K562 (cell line): ENCODE measurements at regions not wholly inside any gene's neighbourhood (a gene's known extent, or its start where the extent isn't known, plus 50 kb on each side); places are given as distances from the start of the nearest gene placed in this dataset.

ENCODE experiments used
- ATAC-seq: fragments of 200-7000 bp; cut with Tn5 transposase; 3 replicates; pipeline ENCODE4 v1.9.1; 2020; ENCODE audit warnings: moderate library complexity
- BruUV-seq: library from RNA; stranded (reverse); fragments of 400-500 nt; replicated peaks from 2 replicates; lab custom pipeline; 2021; lab: Mats Ljungman, UMichigan
- CTCF ChIA-PET: fragments of 300-600 bp; formaldehyde crosslinking; extraction: SDS; loops from one replicate; lab custom pipeline; 2021; ENCODE audit warnings: low intra/inter-chr PET ratio; lab: Yijun Ruan, JAX
- POLR2A ChIA-PET: fragments of 300-600, 350-650 bp; sonication (Branson Sonifier 250); formaldehyde crosslinking; extraction: SDS; loops from one replicate; lab custom pipeline; 2021; ENCODE audit warnings: antibody characterized with exemption, inconsistent platforms; lab: Yijun Ruan, JAX
- DNase-seq, 4 experiments: peaks; one replicate each; pipeline versions ENCODE4 v3.0.0 to v3.0.0-alpha.2; 2011 to 2018; ENCODE audit warnings: low spot score in 3 of 4, mixed read lengths in 3 of 4; ENCODE audit errors: extremely low read depth in 1 of 4
- FAIRE-seq: peaks from 2 replicates; lab custom pipeline; 2011; peaks lifted over from hg19 to GRCh38; lab: Jason Lieb, UNC
- H2AFZ ChIP-seq: 2 replicates; pipeline ENCODE4 v1.6.0; 2011; ENCODE audit warnings: low read depth, low read length, control low read depth, inconsistent platforms
- H3K27ac ChIP-seq: fragments of 200-600 bp; 3 replicates; pipeline ENCODE4 v1.8.0; 2011; ENCODE audit warnings: low read depth, mild to moderate bottlenecking, control low read depth, inconsistent platforms, low read length, moderate library complexity, mixed read lengths; ENCODE audit errors: extremely low read depth
- H3K27me3 ChIP-seq, 2 experiments: fragments of 300-600 bp in 1 of 2; 2 replicates in 1 of 2; 3 replicates in 1 of 2; pipeline versions ENCODE4 v1.6.0 to v1.8.0; 2011; ENCODE audit warnings: inconsistent platforms in 2 of 2, low read length in 2 of 2, mild to moderate bottlenecking in 1 of 2, mixed read lengths in 1 of 2, moderate library complexity in 1 of 2; ENCODE audit not compliant: control insufficient read depth in 2 of 2, insufficient read depth in 2 of 2
- H3K36me3 ChIP-seq: fragments of 300-600 bp; 3 replicates; pipeline ENCODE4 v1.8.0; 2011; ENCODE audit warnings: mild to moderate bottlenecking, low read length, inconsistent platforms; ENCODE audit not compliant: control insufficient read depth, insufficient read depth
- H3K4me1 ChIP-seq, 2 experiments: fragments of 200-600 bp in 1 of 2; replicated peaks in 1 of 2; 2 replicates in 1 of 2; 3 replicates in 1 of 2; pipeline versions ENCODE4 v1.5.1 to v1.8.0; 2011; ENCODE audit warnings: inconsistent platforms in 2 of 2, low read length in 2 of 2, mild to moderate bottlenecking in 1 of 2, mixed read lengths in 1 of 2, moderate library complexity in 1 of 2; ENCODE audit not compliant: control insufficient read depth in 2 of 2, insufficient read depth in 2 of 2
- H3K4me2 ChIP-seq: 2 replicates; pipeline ENCODE4 v1.6.1; 2011; ENCODE audit warnings: low read length, control low read depth, inconsistent platforms, mixed read lengths; ENCODE audit not compliant: insufficient read depth
- H3K4me3 ChIP-seq: fragments of 200-600 bp; sonication (generic), shearing (Covaris generic); 2 replicates; pipeline ENCODE4 v1.5.1; 2016; ENCODE audit warnings: control low read depth, inconsistent platforms
- H3K79me2 ChIP-seq: fragments of 200-600 bp; 3 replicates; pipeline ENCODE4 v1.8.0; 2011; ENCODE audit warnings: low read length, inconsistent platforms; ENCODE audit not compliant: control insufficient read depth, insufficient read depth
- H3K9ac ChIP-seq, 2 experiments: 2 replicates each; pipeline versions ENCODE4 v1.6.0 to v1.6.1; 2011; ENCODE audit warnings: low read depth in 2 of 2, low read length in 2 of 2, control low read depth in 1 of 2, inconsistent platforms in 1 of 2, mild to moderate bottlenecking in 1 of 2, mixed read lengths in 1 of 2; ENCODE audit not compliant: insufficient read depth in 1 of 2
- H3K9me1 ChIP-seq: one replicate; pipeline ENCODE4 v1.6.0; 2011; ENCODE audit warnings: inconsistent platforms, mild to moderate bottlenecking, low read length, moderate library complexity; ENCODE audit not compliant: control insufficient read depth, insufficient read depth
- H3K9me3 ChIP-seq: replicated peaks from 2 replicates; pipeline ENCODE4 v1.5.1; 2011; ENCODE audit warnings: low read depth, low read length, inconsistent platforms; ENCODE audit not compliant: control insufficient read depth, insufficient read depth
- H4K20me1 ChIP-seq: replicated peaks from 2 replicates; pipeline ENCODE4 v1.6.1; 2011; ENCODE audit warnings: low read length, inconsistent platforms, mixed read lengths; ENCODE audit not compliant: control insufficient read depth, insufficient read depth
- ARHGAP35 ChIP-seq: fragments of 450-650 bp; IDR thresholded peaks from 2 replicates; pipeline ENCODE4 v1.6.1; 2018; ENCODE audit not compliant: partially characterized antibody
- POLR2AphosphoS2 ChIP-seq: IDR thresholded peaks from 2 replicates; pipeline ENCODE4 v1.6.1; 2012; ENCODE audit warnings: low read length, improper control_type of control experiment
- ZFP30 ChIP-seq: fragments of 250-450 bp; sonication (Bioruptor Pico); IDR thresholded peaks from 2 replicates; pipeline ENCODE4 v1.8.0; 2022; ENCODE audit warnings: moderate library complexity, mild to moderate bottlenecking, inconsistent platforms, borderline replicate concordance
- ZNF263 ChIP-seq: sonication (generic); formaldehyde crosslinking; IDR thresholded peaks from 2 replicates; pipeline ENCODE4 v1.8.0; 2022; ENCODE audit warnings: mild to moderate bottlenecking, missing genetic modification reagents, borderline replicate concordance
- WGBS: fragments of 100-300 bp; shearing (Covaris generic); methylation state at CpG from one replicate; pipeline ENCODE4 v1.1.6; 2016; ENCODE audit warnings: low coverage, mixed read lengths; ENCODE audit not compliant: insufficient coverage; ENCODE audit errors: missing lambda C conversion rate; 5-methylcytosine and 5-hydroxymethylcytosine counted together
- in situ Hi-C: fragments of 300-500 bp; cut with MboI; formaldehyde crosslinking; loops from 4 replicates; pipeline ENCODE4 v1.15.0; 2018; ENCODE audit warnings: inconsistent platforms, mixed read lengths
- intact Hi-C: fragments of 100-400 bp; cut with micrococcal nuclease; formaldehyde crosslinking; loops from 2 replicates; pipeline ENCODE4 v1.14.2; 2022
- TF ChIP-seq, protein P1 (sequence below): fragments of 250-450 bp; sonication (Bioruptor Pico); IDR thresholded peaks from 2 replicates; pipeline ENCODE4 v1.4.0; 2020; ENCODE audit warnings: mild to moderate bottlenecking, moderate library complexity
- TF ChIP-seq, protein P2 (sequence below): fragments of 250-450 bp; sonication (Bioruptor Pico); IDR thresholded peaks from 2 replicates; pipeline ENCODE4 v1.4.0; 2020; ENCODE audit warnings: mild to moderate bottlenecking, moderate library complexity
- TF ChIP-seq, protein P3 (sequence below): fragments of 250-450 bp; sonication (Bioruptor Pico); IDR thresholded peaks from 2 replicates; pipeline ENCODE4 v1.4.0; 2020; ENCODE audit warnings: mild to moderate bottlenecking

DNA sequence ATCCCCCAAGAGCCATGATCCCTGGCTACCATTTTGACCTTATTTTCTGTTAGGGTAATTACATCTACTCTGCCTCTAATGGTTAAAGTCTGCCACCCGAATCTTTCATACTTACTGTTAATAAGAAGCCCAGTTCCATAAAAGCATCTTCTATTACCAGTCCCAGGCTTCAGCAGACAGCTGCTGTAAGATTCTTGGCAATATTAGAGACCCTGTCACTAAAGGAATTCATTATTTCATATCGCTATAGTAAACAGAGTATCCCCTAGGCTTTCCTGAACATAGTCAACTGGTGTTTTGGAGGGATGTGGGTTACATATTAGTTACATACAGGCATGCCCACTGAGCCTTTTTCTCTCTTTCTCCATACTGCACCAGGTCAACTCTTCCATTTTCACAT is 608.7 kb upstream of the SEMA6A start:
- BruUV-seq = no TSS peak

More for the DNA sequence above, 608.7 kb upstream of the SEMA6A start:
- Histone ChIP-seq H3K4me2 (no peak overlapping the region), H3K36me3 (no peaks in the 10 kb centered on the region), H3K4me3 (no peak overlapping the region), H3K27ac (no peak overlapping the region), H3K79me2 (no peaks in the 10 kb centered on the region), H3K27me3 (no peaks in the 10 kb centered on the region), H3K9ac (no peak overlapping the region), H2AFZ (no peak overlapping the region), H4K20me1 (no peaks in the 10 kb centered on the region), H3K9me1 (no peaks in the 10 kb centered on the region), H3K9me3 (peaks cover 6% of the 10 kb centered on the region; the same call in 1 of the 2 replicates), H3K4me1 (no peaks in the 10 kb centered on the region)
- in situ Hi-C loops (no loop called here), intact Hi-C loops (no loop called here)
- no peak for TF ChIP-seq ZFP30 (CRISPR knock-in tag)
- TF ChIP-seq, protein P1, sequence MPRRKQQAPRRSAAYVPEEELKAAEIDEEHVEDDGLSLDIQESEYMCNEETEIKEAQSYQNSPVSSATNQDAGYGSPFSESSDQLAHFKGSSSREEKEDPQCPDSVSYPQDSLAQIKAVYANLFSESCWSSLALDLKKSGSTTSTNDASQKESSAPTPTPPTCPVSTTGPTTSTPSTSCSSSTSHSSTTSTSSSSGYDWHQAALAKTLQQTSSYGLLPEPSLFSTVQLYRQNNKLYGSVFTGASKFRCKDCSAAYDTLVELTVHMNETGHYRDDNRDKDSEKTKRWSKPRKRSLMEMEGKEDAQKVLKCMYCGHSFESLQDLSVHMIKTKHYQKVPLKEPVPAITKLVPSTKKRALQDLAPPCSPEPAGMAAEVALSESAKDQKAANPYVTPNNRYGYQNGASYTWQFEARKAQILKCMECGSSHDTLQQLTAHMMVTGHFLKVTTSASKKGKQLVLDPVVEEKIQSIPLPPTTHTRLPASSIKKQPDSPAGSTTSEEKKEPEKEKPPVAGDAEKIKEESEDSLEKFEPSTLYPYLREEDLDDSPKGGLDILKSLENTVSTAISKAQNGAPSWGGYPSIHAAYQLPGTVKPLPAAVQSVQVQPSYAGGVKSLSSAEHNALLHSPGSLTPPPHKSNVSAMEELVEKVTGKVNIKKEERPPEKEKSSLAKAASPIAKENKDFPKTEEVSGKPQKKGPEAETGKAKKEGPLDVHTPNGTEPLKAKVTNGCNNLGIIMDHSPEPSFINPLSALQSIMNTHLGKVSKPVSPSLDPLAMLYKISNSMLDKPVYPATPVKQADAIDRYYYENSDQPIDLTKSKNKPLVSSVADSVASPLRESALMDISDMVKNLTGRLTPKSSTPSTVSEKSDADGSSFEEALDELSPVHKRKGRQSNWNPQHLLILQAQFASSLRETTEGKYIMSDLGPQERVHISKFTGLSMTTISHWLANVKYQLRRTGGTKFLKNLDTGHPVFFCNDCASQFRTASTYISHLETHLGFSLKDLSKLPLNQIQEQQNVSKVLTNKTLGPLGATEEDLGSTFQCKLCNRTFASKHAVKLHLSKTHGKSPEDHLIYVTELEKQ (CRISPR knock-in tag) = no peak
- TF ChIP-seq, protein P2, sequence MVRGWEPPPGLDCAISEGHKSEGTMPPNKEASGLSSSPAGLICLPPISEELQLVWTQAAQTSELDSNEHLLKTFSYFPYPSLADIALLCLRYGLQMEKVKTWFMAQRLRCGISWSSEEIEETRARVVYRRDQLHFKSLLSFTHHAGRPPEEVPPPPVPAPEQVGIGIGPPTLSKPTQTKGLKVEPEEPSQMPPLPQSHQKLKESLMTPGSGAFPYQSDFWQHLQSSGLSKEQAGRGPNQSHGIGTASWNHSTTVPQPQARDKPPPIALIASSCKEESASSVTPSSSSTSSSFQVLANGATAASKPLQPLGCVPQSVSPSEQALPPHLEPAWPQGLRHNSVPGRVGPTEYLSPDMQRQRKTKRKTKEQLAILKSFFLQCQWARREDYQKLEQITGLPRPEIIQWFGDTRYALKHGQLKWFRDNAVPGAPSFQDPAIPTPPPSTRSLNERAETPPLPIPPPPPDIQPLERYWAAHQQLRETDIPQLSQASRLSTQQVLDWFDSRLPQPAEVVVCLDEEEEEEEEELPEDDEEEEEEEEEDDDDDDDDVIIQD = no peak
- TF ChIP-seq, protein P3, sequence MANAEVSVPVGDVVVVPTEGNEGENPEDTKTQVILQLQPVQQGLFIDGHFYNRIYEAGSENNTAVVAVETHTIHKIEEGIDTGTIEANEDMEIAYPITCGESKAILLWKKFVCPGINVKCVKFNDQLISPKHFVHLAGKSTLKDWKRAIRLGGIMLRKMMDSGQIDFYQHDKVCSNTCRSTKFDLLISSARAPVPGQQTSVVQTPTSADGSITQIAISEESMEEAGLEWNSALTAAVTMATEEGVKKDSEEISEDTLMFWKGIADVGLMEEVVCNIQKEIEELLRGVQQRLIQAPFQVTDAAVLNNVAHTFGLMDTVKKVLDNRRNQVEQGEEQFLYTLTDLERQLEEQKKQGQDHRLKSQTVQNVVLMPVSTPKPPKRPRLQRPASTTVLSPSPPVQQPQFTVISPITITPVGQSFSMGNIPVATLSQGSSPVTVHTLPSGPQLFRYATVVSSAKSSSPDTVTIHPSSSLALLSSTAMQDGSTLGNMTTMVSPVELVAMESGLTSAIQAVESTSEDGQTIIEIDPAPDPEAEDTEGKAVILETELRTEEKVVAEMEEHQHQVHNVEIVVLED = no peak
- no peak for TF ChIP-seq ZNF263 (CRISPR knock-in tag)
- TF ChIP-seq POLR2AphosphoS2 = no peak
- no peak for TF ChIP-seq ARHGAP35
- ChIA-PET POLR2A (no interaction called here), CTCF (interaction anchor here (0.6 kb wide), 1 partner anchor 939 kb away, joined by 4 read pairs; no protein-coding TSS in a partner anchor)
- DNase-seq (no peak), FAIRE-seq (no peak), ATAC-seq (no peak)
- 0% methylated on average over 2 of the region's 2 CpGs for WGBS
